SK-N-SH (cell line): ENCODE measurements at regions not wholly inside any gene's neighbourhood (a gene's known extent, or its start where the extent isn't known, plus 50 kb on each side); places are given as distances from the start of the nearest gene placed in this dataset.
"Not testable (repeated sequence)": the region's sequence is repeated elsewhere in the genome, so short reads cannot be mapped to it uniquely, and the experiment has no call there.

Source experiments
- CHD2 ChIP-seq: fragments of 150-350 bp; IDR thresholded peaks from 2 replicates; pipeline ENCODE4 v1.6.1; 2018; ENCODE audit warnings: low read length; ENCODE audit not compliant: partially characterized antibody
- CTCF ChIP-seq: fragments of 200-600 bp; sonication (generic); IDR thresholded peaks from 2 replicates; pipeline ENCODE4 v1.6.1; 2017; ENCODE audit warnings: antibody characterized with exemption, mild to moderate bottlenecking, moderate library complexity
- ELF1 ChIP-seq: IDR thresholded peaks from 2 replicates; pipeline ENCODE4 v1.4.0; 2012
- GABPA ChIP-seq: IDR thresholded peaks from 2 replicates; pipeline ENCODE4 v1.4.0; 2012; ENCODE audit warnings: low read depth, mild to moderate bottlenecking
- MAX ChIP-seq: IDR thresholded peaks from 2 replicates; pipeline ENCODE4 v1.4.0; 2012; ENCODE audit warnings: low read depth
- POLR2AphosphoS5 ChIP-seq: IDR thresholded peaks from 2 replicates; pipeline ENCODE4 v1.6.1; 2012; ENCODE audit warnings: low read depth, low read length
- RAD21 ChIP-seq: IDR thresholded peaks from 2 replicates; pipeline ENCODE4 v1.6.1; 2012; ENCODE audit warnings: mild to moderate bottlenecking, low read length
- RCOR1 ChIP-seq: fragments of 150-350 bp; IDR thresholded peaks from 2 replicates; pipeline ENCODE4 v1.6.1; 2017; ENCODE audit warnings: antibody characterized with exemption, low read length
- SIN3A ChIP-seq: IDR thresholded peaks from 2 replicates; pipeline ENCODE4 v1.6.1; 2012; ENCODE audit warnings: low read depth, mild to moderate bottlenecking, low read length, moderate library complexity, borderline replicate concordance
- TAF1 ChIP-seq: IDR thresholded peaks from 2 replicates; pipeline ENCODE4 v1.6.1; 2012; ENCODE audit warnings: low read depth, mild to moderate bottlenecking, low read length, moderate library complexity, borderline replicate concordance
- TCF12 ChIP-seq: IDR thresholded peaks from 2 replicates; pipeline ENCODE4 v1.4.0; 2012
- TEAD4 ChIP-seq: IDR thresholded peaks from 2 replicates; pipeline ENCODE4 v1.4.0; 2012; ENCODE audit warnings: mild to moderate bottlenecking, borderline replicate concordance; ENCODE audit not compliant: insufficient read depth
- USF2 ChIP-seq: fragments of 150-350 bp; IDR thresholded peaks from 2 replicates; pipeline ENCODE4 v1.6.1; 2017; ENCODE audit warnings: antibody characterized with exemption, low read length, low read depth, borderline replicate concordance

- TF ChIP-seq CHD2, CTCF, RAD21, TCF12, SIN3A, ELF1, POLR2AphosphoS5, RCOR1, USF2, TAF1, TEAD4, GABPA, MAX: not testable (repeated sequence)
Measured at GRCh38 chr1:65554086-65554764, 133.8 kb downstream of the LEPR start.
